Stimulated activated effector memory CD8-positive, alpha-beta T cell treated with anti-CD3 and anti-CD28 coated beads, Interleukin-12 subunit alpha, Interleukin-12 subunit beta, amount 100 ng/mL, for 72 hours (primary cell): ENCODE measurements at regions not wholly inside any gene's neighbourhood (a gene's known extent, or its start where the extent isn't known, plus 50 kb on each side); places are given as distances from the start of the nearest gene placed in this dataset.
A peak's percentile ranks its signal among the peaks of the same experiment; 100 is the strongest.

Experiments
- ATAC-seq: fragments of 150-1000 bp; cut with Tn5 transposase; 2 replicates; pipeline ENCODE4 v1.10.0; 2021
- DNase-seq, 2 donors: peaks; one replicate each; pipeline ENCODE4 v3.0.0; 2021 to 2022; ENCODE audit warnings: low spot score in 2 of 2
- H3K27ac Mint-ChIP-seq: one replicate; pipeline ENCODE4 v1.8.0; 2022; ENCODE audit warnings: mild to moderate bottlenecking, mixed read lengths
- H3K36me3 Mint-ChIP-seq: one replicate; pipeline ENCODE4 v1.8.0; 2022; ENCODE audit warnings: mild to moderate bottlenecking, mixed read lengths
- H3K4me1 Mint-ChIP-seq: one replicate; pipeline ENCODE4 v1.8.0; 2022; ENCODE audit warnings: mixed read lengths
- H3K4me3 Mint-ChIP-seq: one replicate; pipeline ENCODE4 v1.8.0; 2022; ENCODE audit warnings: mild to moderate bottlenecking, mixed read lengths
- H3K9me3 Mint-ChIP-seq: one replicate; pipeline ENCODE4 v1.8.0; 2022; ENCODE audit warnings: mixed read lengths

- ATAC-seq (no peak), DNase-seq (no peak)
- no peaks in the 10 kb centered on the region for H3K36me3 Mint-ChIP-seq
- H3K27ac Mint-ChIP-seq = no peak overlapping the region
- H3K4me3 Mint-ChIP-seq = no peak overlapping the region
- peaks cover 6% of the 10 kb centered on the region for H3K4me1 Mint-ChIP-seq
- no peaks in the 10 kb centered on the region for H3K9me3 Mint-ChIP-seq
Observed at GRCh38 chr3:137061186-137061585, 103.4 kb downstream of the IL20RB start.

DNA sequence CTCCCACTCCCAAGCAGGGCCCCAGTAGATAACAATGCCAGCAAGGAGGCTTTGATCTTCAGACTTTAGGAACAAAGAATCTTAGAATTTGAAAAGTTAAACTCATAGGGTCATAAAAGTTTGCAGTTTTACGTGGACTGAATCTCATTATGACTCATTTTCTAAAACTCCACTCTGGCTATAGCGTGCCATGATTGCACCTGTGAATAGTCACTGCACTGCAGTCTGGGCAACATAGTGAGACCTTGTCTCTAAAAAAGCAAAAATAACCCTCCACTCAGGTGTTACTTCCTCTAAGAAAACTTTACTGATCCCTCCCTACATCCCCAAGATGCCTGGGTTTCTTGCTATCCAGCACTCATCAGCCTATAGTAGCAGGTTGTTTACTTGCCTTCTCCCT, 104.5 kb downstream of the IL20RB start:
- Mint-ChIP-seq H3K9me3 (no peaks in the 10 kb centered on the region), H3K4me3 (no peak overlapping the region), H3K36me3 (no peaks in the 10 kb centered on the region), H3K4me1 (peaks cover 6% of the 10 kb centered on the region), H3K27ac (no peak overlapping the region)
- DNase-seq = no peak
- no peak for ATAC-seq

DNA sequence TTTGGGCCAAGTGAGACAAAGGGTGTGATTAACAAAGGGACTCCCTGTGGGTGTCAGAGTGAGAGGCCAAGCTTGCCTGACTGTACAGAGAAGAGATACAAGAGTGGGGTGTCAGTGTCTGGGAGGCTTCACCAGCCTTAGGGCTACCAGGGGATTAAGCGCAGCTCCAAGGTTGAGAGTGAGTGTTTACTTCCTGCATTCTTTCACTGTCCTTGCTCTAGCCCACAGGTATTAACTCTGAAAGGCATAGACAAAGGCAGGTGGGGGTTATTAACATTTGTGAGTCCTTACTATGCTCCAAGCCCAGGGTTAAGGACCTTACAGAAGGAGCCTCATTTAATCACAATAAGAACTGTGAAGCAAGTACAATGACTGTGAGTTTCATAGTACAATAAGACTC, 107.6 kb downstream of the IL20RB start:
- Mint-ChIP-seq H3K27ac (no peak overlapping the region), H3K36me3 (no peaks in the 10 kb centered on the region), H3K4me3 (no peak overlapping the region), H3K4me1 (peaks cover 6% of the 10 kb centered on the region), H3K9me3 (no peaks in the 10 kb centered on the region)
- DNase-seq = no peak
- ATAC-seq = peak; percentile 42

DNA sequence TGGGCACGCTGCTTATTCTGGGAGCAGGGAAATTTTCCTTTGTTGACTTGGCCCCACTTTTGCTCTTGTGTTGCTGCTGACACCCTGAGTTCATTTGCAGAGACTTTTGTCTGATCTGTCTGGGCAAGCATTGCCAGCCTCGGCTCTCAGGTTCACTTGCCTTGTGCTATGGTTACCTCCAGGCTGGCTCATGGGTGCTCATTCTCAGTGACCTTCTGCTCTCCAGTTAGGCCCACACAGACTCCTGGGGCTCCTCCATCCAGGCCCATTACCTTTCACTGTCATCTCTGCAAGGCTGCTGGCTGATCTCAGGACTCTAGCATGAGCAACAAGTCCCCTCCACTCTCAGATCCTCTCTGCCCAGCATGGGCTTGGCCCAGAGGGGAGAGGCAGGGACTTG, 108.3 kb downstream of the IL20RB start:
- H3K4me3 Mint-ChIP-seq = no peak overlapping the region
- ATAC-seq = peak; percentile 35

DNA sequence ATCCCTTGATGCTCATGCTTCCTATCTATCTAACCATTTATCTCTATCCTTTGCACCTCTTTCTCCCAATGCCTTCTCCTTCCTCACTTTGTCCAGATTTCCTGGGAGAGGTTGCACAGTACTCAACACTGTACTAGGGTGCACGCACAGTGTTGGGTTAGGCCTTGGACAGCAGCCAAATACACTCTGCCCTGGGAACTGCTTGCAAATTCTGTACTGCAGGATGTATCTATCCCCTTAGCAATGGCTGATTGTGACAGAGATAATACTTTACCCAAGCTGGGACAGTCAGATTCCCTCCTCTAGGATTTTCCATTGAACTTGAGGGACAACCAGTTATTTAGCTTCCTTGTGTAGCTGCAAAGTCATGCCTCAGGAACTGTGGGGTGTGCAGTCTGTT, 113.3 kb downstream of the IL20RB start:
- no peak for ATAC-seq
- no peak overlapping the region for H3K4me3 Mint-ChIP-seq
- DNase-seq = no peak
- no peak overlapping the region for H3K27ac Mint-ChIP-seq
- H3K9me3 Mint-ChIP-seq = no peaks in the 10 kb centered on the region
- no peaks in the 10 kb centered on the region for H3K36me3 Mint-ChIP-seq
- H3K4me1 Mint-ChIP-seq = no peaks in the 10 kb centered on the region

More for the DNA sequence above, 108.3 kb downstream of the IL20RB start:
- H3K27ac Mint-ChIP-seq = no peak overlapping the region
- DNase-seq = no peak
- H3K36me3 Mint-ChIP-seq = no peaks in the 10 kb centered on the region
- H3K4me1 Mint-ChIP-seq = peaks cover 6% of the 10 kb centered on the region
- H3K9me3 Mint-ChIP-seq = no peaks in the 10 kb centered on the region

- ATAC-seq = no peak
- no peak overlapping the region for H3K4me3 Mint-ChIP-seq
Observed at GRCh38 chr3:137075020-137075419, 117.2 kb downstream of the IL20RB start.

GRCh38 chr3:137078040-137078439, 120.3 kb downstream of the IL20RB start:
- DNase-seq (no peak), ATAC-seq (no peak)
- Mint-ChIP-seq H3K4me3 (no peak overlapping the region), H3K4me1 (no peaks in the 10 kb centered on the region), H3K36me3 (no peaks in the 10 kb centered on the region), H3K27ac (no peak overlapping the region), H3K9me3 (no peaks in the 10 kb centered on the region)

More at GRCh38 chr3:137075020-137075419, 117.2 kb downstream of the IL20RB start:
- H3K9me3 Mint-ChIP-seq = no peaks in the 10 kb centered on the region
- H3K36me3 Mint-ChIP-seq = no peaks in the 10 kb centered on the region
- no peaks in the 10 kb centered on the region for H3K4me1 Mint-ChIP-seq
- no peak for DNase-seq
- H3K27ac Mint-ChIP-seq = no peak overlapping the region

DNA sequence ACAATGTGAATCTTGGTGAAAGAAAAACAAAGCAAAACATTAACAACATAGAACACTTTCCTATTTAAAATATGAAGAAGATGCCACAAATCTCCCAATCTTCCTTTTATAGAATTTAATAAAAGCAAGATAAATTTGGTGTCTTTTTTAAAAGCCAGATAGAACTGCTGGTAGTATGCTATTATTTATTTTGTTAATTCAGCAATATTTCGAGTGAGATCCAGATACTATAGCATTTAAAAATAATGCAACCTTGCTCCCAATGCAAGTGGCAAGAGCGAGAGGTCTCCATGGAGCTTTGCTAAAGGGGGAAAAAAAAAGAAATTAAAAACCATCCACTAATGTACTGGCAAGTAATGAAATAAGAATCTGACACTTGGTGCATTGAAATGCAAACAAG, 121.8 kb downstream of the IL20RB start:
- ATAC-seq (no peak), DNase-seq (no peak)
- Mint-ChIP-seq H3K36me3 (no peaks in the 10 kb centered on the region), H3K4me3 (no peak overlapping the region), H3K27ac (no peak overlapping the region), H3K4me1 (no peaks in the 10 kb centered on the region), H3K9me3 (no peaks in the 10 kb centered on the region)

DNA sequence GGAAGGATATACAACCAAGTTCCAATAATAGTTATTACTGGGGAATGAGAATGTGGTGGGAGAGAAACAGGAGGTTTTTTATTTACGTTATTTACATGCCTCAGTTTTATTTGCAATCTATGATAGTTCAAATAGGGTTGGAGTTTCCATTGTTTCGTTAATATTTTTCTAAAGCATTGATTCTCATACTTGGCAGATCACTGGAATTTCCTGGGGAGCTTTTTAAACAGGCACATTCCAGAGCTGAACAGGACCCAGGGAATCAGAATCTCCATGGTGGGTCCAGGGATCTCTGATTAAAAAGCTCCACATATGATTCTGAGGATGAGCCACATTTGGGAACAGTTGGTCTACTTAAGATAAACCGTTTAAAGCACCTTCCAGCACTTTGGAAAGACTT, 123.9 kb downstream of the IL20RB start:
- Mint-ChIP-seq H3K9me3 (no peaks in the 10 kb centered on the region), H3K4me3 (no peak overlapping the region), H3K27ac (no peak overlapping the region), H3K36me3 (no peaks in the 10 kb centered on the region), H3K4me1 (no peaks in the 10 kb centered on the region)
- no peak for ATAC-seq
- no peak for DNase-seq

DNA sequence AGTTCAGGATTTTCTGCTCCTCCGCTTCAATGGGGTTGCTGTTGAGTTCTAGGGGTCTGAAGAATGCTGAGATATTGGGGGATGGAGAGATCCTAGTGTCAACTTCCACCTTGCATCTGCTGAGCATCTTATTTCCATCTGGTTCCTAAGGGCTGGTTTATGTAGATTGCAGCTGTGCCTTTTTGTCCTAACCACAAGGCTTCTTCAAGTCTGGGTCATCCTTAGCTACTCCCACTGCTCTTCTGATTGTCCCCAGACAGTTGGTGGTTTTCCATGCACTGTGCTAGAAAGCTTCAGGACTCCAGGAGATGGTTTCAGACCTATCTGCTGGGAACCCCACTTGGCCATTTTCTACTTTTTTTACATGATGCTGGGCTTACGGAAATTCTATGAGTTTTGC, 125.0 kb downstream of the IL20RB start:
- H3K9me3 Mint-ChIP-seq = no peaks in the 10 kb centered on the region
- H3K27ac Mint-ChIP-seq = no peak overlapping the region
- DNase-seq (no peak), ATAC-seq (no peak)
- no peaks in the 10 kb centered on the region for H3K4me1 Mint-ChIP-seq
- H3K4me3 Mint-ChIP-seq = no peak overlapping the region
- no peaks in the 10 kb centered on the region for H3K36me3 Mint-ChIP-seq

DNA sequence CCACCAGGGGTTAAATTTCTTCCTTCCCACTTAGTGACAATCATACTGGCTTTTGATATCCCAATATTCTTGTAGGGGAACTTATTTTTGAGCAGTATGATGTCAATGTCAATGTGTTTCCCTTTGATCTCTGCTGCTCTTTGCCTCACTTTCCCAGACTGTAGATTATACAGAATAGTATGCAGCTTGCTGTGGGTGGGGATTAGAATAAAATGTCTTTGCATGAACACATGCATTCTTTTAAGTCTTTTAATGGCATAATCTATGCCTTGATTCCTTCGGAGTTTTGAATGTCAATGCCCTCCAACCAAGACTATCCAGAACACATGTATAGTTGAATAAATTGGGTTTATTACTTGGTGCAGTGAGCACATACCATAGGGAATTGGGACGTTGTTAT, 125.5 kb downstream of the IL20RB start:
- no peaks in the 10 kb centered on the region for H3K36me3 Mint-ChIP-seq
- H3K9me3 Mint-ChIP-seq = no peaks in the 10 kb centered on the region
- no peaks in the 10 kb centered on the region for H3K4me1 Mint-ChIP-seq
- no peak for ATAC-seq
- DNase-seq = no peak
- H3K27ac Mint-ChIP-seq = no peak overlapping the region
- H3K4me3 Mint-ChIP-seq = no peak overlapping the region

DNA sequence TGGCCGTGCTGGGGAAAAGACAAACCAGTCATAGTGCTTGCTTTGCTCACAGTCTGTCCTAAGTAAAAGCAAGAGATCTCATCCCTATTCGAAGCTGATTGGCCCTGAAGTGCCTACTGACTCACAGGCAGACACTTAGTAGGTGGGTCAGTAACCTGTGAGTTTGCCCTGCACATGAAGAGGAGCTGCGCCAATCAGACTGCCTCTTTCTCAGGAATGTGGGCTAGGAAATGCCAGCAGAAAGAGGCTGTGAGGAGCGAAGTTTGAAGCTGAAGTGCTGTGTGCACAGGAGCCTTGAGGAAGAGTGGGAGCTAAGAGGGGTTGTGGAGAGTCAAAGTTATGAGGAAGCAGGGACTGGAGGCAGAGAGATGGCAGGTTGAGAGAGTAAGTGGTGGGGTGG, 126.8 kb downstream of the IL20RB start:
- Mint-ChIP-seq H3K4me1 (no peaks in the 10 kb centered on the region), H3K36me3 (no peaks in the 10 kb centered on the region), H3K27ac (no peak overlapping the region), H3K9me3 (no peaks in the 10 kb centered on the region), H3K4me3 (no peak overlapping the region)
- peak; percentile 34 for ATAC-seq
- DNase-seq = no peak

- ATAC-seq (no peak), DNase-seq (no peak)
- Mint-ChIP-seq H3K27ac (no peak overlapping the region), H3K9me3 (no peaks in the 10 kb centered on the region), H3K36me3 (no peaks in the 10 kb centered on the region), H3K4me1 (no peaks in the 10 kb centered on the region), H3K4me3 (no peak overlapping the region)
Observed at GRCh38 chr3:137097386-137097785, 139.6 kb downstream of the IL20RB start.

- Mint-ChIP-seq H3K36me3 (no peaks in the 10 kb centered on the region), H3K9me3 (no peaks in the 10 kb centered on the region), H3K27ac (no peak overlapping the region), H3K4me1 (no peaks in the 10 kb centered on the region), H3K4me3 (no peak overlapping the region)
- no peak for DNase-seq
- no peak for ATAC-seq
Observed at GRCh38 chr3:137097852-137098251, 140.1 kb downstream of the IL20RB start.

GRCh38 chr3:137099364-137100219, 141.8 kb downstream of the IL20RB start:
- no peaks in the 10 kb centered on the region for H3K4me1 Mint-ChIP-seq
- H3K27ac Mint-ChIP-seq = no peak overlapping the region
- no peaks in the 10 kb centered on the region for H3K36me3 Mint-ChIP-seq
- H3K9me3 Mint-ChIP-seq = no peaks in the 10 kb centered on the region
- DNase-seq (no peak), ATAC-seq (no peak)
- no peak overlapping the region for H3K4me3 Mint-ChIP-seq

DNA sequence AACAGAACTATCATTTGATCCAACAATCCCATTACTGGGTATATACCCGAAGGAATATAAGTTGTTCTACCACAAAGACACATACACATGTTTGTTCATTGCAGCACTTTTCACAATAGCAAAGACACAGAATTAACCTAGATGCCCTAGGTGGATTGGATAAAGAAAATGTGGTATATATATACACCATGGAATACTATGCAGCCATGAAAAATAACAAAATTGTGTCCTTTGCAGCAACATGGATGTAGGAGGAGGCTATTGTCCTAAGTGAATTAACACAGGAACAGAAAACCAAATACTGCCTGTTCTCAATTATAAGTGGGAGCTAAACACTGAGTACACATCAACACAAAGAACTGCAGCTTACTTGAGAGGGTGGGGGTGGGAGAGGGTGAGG, 142.5 kb downstream of the IL20RB start:
- H3K27ac Mint-ChIP-seq = no peak overlapping the region
- H3K4me3 Mint-ChIP-seq = no peak overlapping the region
- ATAC-seq (no peak), DNase-seq (no peak)
- no peaks in the 10 kb centered on the region for H3K36me3 Mint-ChIP-seq
- H3K4me1 Mint-ChIP-seq = no peaks in the 10 kb centered on the region
- H3K9me3 Mint-ChIP-seq = no peaks in the 10 kb centered on the region
